Fibroblast of pulmonary artery (primary cell): ENCODE measurements at regions not wholly inside any gene's neighbourhood (a gene's known extent, or its start where the extent isn't known, plus 50 kb on each side); places are given as distances from the start of the nearest gene placed in this dataset.

Experiments used
- DNase-seq: peaks from one replicate; pipeline ENCODE4 v3.0.0-alpha.2; 2010; ENCODE audit warnings: low read depth
- H3K4me3 ChIP-seq: replicated peaks from 2 replicates; pipeline ENCODE4 v1.5.1; 2011; ENCODE audit warnings: low read depth, mild to moderate bottlenecking, control low read depth, low read length, moderate library complexity
- TF ChIP-seq, protein P1 (sequence below): IDR thresholded peaks from 2 replicates; pipeline ENCODE4 v1.5.1; 2011; ENCODE audit warnings: mild to moderate bottlenecking, control low read depth, low read length, inconsistent platforms; ENCODE audit errors: missing control alignments

DNA sequence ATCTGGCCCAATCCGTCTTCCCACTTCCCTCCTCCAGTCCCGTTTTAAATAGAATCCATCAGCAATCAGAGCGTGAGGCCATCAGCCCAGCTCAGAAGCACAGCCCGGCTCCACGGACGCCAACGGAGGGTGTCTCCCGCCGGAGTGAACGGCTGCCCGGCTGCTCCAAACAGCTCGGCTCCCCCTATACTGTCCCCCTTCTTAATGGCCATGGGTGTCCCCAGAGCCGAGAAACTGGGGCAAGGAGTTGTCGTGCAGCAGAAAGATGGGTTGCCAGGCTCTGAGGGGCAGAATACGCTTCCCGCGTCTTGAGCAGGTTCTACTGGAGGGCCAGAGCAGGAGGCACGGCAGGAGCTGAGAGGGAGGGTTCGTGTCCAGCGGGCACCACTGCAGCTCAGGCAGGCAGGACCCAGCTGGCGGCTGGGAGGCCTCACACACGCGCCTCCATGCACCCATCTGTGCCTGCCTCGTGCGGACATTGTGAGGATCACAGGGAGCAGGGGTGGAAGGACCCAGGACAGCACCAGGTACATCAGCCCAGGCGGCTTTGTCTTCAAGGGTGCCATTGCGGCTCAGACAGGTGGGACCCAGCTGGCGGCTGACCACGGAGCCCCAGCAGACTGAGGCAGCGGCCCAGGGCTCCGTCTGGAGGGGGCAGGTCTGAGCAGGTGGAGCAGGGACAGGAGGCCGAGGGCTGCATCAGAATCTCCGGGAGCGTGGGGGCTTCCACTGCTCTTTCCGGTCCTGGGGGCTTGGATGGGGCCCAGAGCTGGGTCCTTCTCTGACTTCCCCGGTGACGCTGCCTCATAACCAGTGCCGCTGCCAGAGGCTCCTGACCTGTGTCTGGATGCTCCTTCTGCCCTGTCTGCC lies 882.7 kb downstream of the BRD1 start:
- DNase-seq: no peak
- TF ChIP-seq, protein P1, sequence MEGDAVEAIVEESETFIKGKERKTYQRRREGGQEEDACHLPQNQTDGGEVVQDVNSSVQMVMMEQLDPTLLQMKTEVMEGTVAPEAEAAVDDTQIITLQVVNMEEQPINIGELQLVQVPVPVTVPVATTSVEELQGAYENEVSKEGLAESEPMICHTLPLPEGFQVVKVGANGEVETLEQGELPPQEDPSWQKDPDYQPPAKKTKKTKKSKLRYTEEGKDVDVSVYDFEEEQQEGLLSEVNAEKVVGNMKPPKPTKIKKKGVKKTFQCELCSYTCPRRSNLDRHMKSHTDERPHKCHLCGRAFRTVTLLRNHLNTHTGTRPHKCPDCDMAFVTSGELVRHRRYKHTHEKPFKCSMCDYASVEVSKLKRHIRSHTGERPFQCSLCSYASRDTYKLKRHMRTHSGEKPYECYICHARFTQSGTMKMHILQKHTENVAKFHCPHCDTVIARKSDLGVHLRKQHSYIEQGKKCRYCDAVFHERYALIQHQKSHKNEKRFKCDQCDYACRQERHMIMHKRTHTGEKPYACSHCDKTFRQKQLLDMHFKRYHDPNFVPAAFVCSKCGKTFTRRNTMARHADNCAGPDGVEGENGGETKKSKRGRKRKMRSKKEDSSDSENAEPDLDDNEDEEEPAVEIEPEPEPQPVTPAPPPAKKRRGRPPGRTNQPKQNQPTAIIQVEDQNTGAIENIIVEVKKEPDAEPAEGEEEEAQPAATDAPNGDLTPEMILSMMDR: no peak
- H3K4me3 ChIP-seq: no peak overlapping the region

DNA sequence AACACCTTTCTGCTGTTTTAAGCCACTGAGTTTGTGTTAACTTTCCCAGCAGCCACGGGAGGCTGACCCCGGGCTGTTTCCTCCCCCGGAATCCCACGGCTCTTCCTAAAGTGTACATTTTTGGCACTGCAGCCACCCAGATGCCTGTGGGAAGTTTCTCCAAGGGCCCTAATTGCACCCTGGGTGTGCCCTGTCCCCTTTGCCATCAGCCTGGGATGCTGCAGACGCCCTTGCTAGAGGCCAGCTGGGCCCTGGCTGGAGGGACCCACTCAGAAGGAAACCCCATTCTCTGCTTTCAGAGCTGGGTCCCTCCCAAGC lies 883.3 kb downstream of the BRD1 start:
- DNase-seq: no peak

DNA sequence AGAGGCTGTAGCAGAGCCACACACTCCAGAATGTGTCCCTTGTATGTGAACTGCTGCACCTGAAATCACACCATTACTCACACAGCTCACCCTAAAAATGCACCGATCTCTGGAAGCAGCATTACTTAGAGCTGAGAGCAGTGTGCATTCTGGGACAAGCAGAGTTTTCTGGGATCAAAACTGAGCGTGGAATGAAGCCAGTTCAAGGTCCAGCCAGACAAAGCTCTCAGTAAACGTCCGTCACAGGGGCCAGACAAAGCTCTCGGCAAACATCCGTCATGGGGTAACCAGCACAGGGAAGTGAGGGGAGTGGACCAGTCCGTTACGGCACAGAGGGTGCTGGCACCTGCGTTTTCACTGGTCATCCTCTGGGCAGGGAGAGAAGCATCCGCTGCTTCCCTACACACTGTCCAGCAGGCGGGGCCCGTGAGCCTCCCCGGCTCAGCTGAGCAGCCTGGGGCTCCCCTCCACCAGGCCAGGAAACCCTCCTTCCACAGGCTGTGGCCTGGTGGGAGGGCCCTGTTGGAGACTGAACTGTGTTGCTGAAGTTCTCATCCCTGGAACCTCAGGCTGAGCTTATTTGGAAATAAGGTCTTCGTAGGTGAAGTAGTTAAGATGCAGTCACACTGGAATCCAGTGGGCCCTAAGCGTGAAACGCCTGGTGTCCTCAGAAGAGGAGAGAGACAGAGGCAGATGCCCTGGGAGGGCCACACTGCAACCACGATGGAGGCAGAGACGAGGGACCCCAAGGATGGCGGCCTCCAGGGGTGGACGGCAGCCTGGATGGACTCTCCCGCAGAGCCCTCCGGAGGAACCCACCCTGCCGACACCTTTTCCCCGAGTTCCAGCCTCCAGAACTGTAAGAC lies 883.9 kb downstream of the BRD1 start:
- no peak for DNase-seq
- H3K4me3 ChIP-seq: no peak overlapping the region
- TF ChIP-seq, protein P1: no peak

More for the DNA sequence above, 883.3 kb downstream of the BRD1 start:
- TF ChIP-seq, protein P1: no peak
- no peak overlapping the region for H3K4me3 ChIP-seq

DNA sequence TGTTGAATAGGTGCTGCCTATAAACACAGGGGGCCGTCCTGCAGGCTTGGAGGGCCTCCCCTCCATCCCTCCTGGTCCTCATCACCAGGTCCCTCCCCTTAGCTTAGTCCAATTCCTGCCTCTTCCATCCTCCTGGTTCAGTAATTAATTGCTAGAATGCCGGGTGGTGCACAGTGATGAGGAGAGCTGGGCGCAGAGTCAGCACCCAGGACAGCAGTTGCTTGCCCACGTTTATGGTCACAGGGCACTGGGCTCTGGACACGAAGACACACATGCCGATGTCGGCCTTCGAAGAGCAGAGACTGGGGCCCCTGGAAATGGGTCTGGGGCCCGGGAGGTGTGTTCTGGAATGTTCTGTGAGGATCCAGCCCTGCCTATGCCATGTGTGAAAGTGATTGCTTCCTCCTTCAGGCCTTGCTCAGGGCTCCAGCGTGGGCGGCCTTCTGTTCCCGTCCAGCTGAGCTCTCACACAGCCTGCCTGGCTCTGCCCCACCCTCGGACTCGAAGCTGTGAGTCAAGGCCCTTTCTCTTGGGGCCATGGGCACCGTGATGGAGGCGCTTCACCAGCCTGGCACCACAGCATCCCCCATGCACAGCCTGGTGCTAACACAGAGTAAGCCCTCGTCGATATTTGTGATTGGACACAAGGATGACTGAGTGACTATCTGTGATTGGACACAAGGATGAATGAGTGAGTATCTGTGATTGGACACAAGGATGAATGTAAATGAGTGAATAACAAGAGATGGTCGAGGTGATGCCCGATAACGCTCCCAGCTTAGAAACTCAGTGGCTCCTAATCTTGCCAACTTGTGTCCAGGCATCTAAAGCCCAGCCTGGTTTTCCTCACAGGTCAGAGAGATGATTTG lies 884.7 kb downstream of the BRD1 start:
- TF ChIP-seq, protein P1: no peak
- H3K4me3 ChIP-seq: no peak overlapping the region
- DNase-seq: no peak

DNA sequence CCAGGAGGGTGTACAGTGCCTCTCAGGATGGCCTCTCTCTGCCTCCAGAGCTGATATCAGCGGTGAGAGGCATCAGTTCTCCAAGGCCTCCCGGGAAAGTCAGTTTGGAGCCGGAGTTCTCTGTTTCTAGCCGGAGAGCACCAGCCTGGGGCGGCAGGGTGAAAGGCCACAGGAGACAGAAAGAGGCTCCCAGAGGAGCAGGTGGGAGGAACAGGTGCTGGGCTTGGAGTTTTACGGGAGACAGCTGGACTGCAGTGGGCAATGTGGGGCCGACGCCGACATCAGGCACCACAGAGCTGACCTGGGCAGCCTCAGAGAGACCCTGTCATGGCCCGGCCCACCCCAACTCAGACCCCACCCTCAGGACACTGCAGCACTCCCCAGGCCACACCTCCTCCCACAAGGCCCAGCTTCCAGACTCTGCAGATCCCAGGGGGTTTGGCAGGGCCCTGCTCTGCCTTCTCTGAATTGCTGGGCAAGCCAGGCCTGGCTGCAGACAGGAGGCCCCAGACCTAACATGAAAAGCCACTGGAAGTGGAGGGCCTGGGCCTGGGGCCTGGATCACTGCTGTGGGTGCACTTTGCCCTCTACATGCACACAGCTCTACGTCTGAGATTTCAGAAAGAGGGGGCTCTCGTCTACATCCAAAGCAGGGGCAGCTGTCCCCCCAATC lies 885.6 kb downstream of the BRD1 start:
- no peak for DNase-seq
- TF ChIP-seq, protein P1: no peak
- H3K4me3 ChIP-seq: no peak overlapping the region
